SHP77 (cell line): ENCODE measurements at regions not wholly inside any gene's neighbourhood (a gene's known extent, or its start where the extent isn't known, plus 50 kb on each side); places are given as distances from the start of the nearest gene placed in this dataset.

Experiments
- DNase-seq, 2 experiments: peaks; one replicate each; lab custom pipeline; 2025; lab: John Stamatoyannopoulos, UW

GRCh38 chr20:40806929-40807820 is 118.1 kb upstream of the MAFB start:
- no peak for DNase-seq

GRCh38 chr20:40807821-40808170 is 118.8 kb upstream of the MAFB start:
- DNase-seq, result no peak

- no peak for DNase-seq
Observed at GRCh38 chr20:40808936-40809335, 119.9 kb upstream of the MAFB start.

GRCh38 chr20:40809361-40809760 is 120.3 kb upstream of the MAFB start:
- DNase-seq, result no peak

GRCh38 chr20:40810332-40811000 is 121.4 kb upstream of the MAFB start:
- DNase-seq, result no peak

- no peak for DNase-seq
Observed at GRCh38 chr20:40811004-40811403, 122.0 kb upstream of the MAFB start.

- no peak for DNase-seq
Observed at GRCh38 chr20:40811660-40812414, 122.8 kb upstream of the MAFB start.

GRCh38 chr20:40812415-40812925 is 123.4 kb upstream of the MAFB start:
- no peak for DNase-seq

- DNase-seq, result no peak
Observed at GRCh38 chr20:40813029-40813431, 124.0 kb upstream of the MAFB start.

GRCh38 chr20:40813708-40814630 is 124.9 kb upstream of the MAFB start:
- no peak for DNase-seq

GRCh38 chr20:40814631-40814960 is 125.6 kb upstream of the MAFB start:
- no peak for DNase-seq

GRCh38 chr20:40815156-40816038 is 126.4 kb upstream of the MAFB start:
- no peak for DNase-seq

- DNase-seq, result no peak
Observed at GRCh38 chr20:40816039-40816352, 127.0 kb upstream of the MAFB start.

GRCh38 chr20:40821429-40821828 is 132.4 kb upstream of the MAFB start:
- no peak for DNase-seq

- no peak for DNase-seq
Observed at GRCh38 chr20:40826699-40827098, 137.7 kb upstream of the MAFB start.

- DNase-seq, result no peak
Observed at GRCh38 chr20:40835321-40835720, 146.3 kb upstream of the MAFB start.

GRCh38 chr20:40838509-40838908 is 149.5 kb upstream of the MAFB start:
- DNase-seq, result no peak

- no peak for DNase-seq
Observed at GRCh38 chr20:40843251-40843650, 154.2 kb upstream of the MAFB start.

GRCh38 chr20:40844332-40844731 is 155.3 kb upstream of the MAFB start:
- DNase-seq, result no peak

GRCh38 chr20:40848096-40848495 is 159.1 kb upstream of the MAFB start:
- no peak for DNase-seq

- no peak for DNase-seq
Observed at GRCh38 chr20:40848526-40848925, 159.5 kb upstream of the MAFB start.
